MM.1S (cell line): ENCODE measurements at regions not wholly inside any gene's neighbourhood (a gene's known extent, or its start where the extent isn't known, plus 50 kb on each side); places are given as distances from the start of the nearest gene placed in this dataset.

ENCODE experiments used
- DNase-seq: peaks from one replicate; pipeline ENCODE4 v3.0.0-alpha.2; 2015
- H2AFZ ChIP-seq: fragments of 300-600 bp; sonication (generic); 2 replicates; pipeline ENCODE4 v1.6.0; 2016; ENCODE audit warnings: antibody characterized with exemption, low read length
- H3F3A ChIP-seq: fragments of 300-600 bp; sonication (generic); 2 replicates; pipeline ENCODE4 v1.6.1; 2016; ENCODE audit warnings: mild to moderate bottlenecking, antibody characterized with exemption, low read length, moderate library complexity, mixed read lengths; ENCODE audit not compliant: insufficient read depth
- H3K27ac ChIP-seq: fragments of 300-600 bp; sonication (generic); 2 replicates; pipeline ENCODE4 v1.5.1; 2016; ENCODE audit warnings: mild to moderate bottlenecking, low read length
- H3K27me3 ChIP-seq: fragments of 300-600 bp; sonication (generic); replicated peaks from 2 replicates; pipeline ENCODE4 v1.6.0; 2016; ENCODE audit warnings: low read length; ENCODE audit not compliant: insufficient read depth
- H3K36me3 ChIP-seq: fragments of 300-600 bp; sonication (generic); replicated peaks from 2 replicates; pipeline ENCODE4 v1.6.1; 2016; ENCODE audit warnings: mild to moderate bottlenecking, low read length, mixed read lengths; ENCODE audit not compliant: insufficient read depth
- H3K4me1 ChIP-seq: fragments of 300-600 bp; sonication (generic); 2 replicates; pipeline ENCODE4 v1.6.1; 2016; ENCODE audit warnings: low read length, mixed read lengths
- H3K4me2 ChIP-seq: fragments of 300-600 bp; sonication (generic); 2 replicates; pipeline ENCODE4 v1.6.0; 2016; ENCODE audit warnings: low read depth, low read length
- H3K4me3 ChIP-seq: fragments of 300-600 bp; sonication (generic); 2 replicates; pipeline ENCODE4 v1.5.1; 2016; ENCODE audit warnings: low read length, mixed read lengths
- H3K79me2 ChIP-seq: fragments of 300-600 bp; sonication (generic); 2 replicates; pipeline ENCODE4 v1.6.1; 2016; ENCODE audit warnings: mixed run types, low read length, mixed read lengths
- H3K9ac ChIP-seq: fragments of 300-600 bp; sonication (generic); 2 replicates; pipeline ENCODE4 v1.6.1; 2016; ENCODE audit warnings: low read length, mixed read lengths
- H3K9me2 ChIP-seq: fragments of 300-600 bp; sonication (generic); replicated peaks from 2 replicates; pipeline ENCODE4 v1.6.1; 2016; ENCODE audit warnings: mild to moderate bottlenecking, low read length, mixed read lengths; ENCODE audit not compliant: insufficient read depth
- H3K9me3 ChIP-seq: fragments of 300-600 bp; sonication (generic); replicated peaks from 2 replicates; pipeline ENCODE4 v1.6.1; 2016; ENCODE audit warnings: mild to moderate bottlenecking, low read length, mixed read lengths; ENCODE audit not compliant: insufficient read depth
- H4K20me1 ChIP-seq: fragments of 300-600 bp; sonication (generic); 2 replicates; pipeline ENCODE4 v1.6.1; 2016; ENCODE audit warnings: mild to moderate bottlenecking, low read length, moderate library complexity, mixed read lengths; ENCODE audit not compliant: insufficient read depth
- EZH2 ChIP-seq: fragments of 300-600 bp; sonication (generic); optimal IDR thresholded peaks from 2 replicates; pipeline ENCODE3; 2017; ENCODE audit warnings: low read depth, mild to moderate bottlenecking, antibody characterized with exemption, low read length, mixed read lengths
- EZH2phosphoT487 ChIP-seq: fragments of 300-600 bp; sonication (generic); IDR thresholded peaks from 2 replicates; pipeline ENCODE4 v1.6.1; 2018; ENCODE audit warnings: antibody characterized with exemption, low read length
- TF ChIP-seq, protein P1 (sequence below): fragments of 300-600 bp; sonication (generic); IDR thresholded peaks from 2 replicates; pipeline ENCODE4 v1.5.1; 2016; ENCODE audit warnings: antibody characterized with exemption, low read length, mixed read lengths

DNA sequence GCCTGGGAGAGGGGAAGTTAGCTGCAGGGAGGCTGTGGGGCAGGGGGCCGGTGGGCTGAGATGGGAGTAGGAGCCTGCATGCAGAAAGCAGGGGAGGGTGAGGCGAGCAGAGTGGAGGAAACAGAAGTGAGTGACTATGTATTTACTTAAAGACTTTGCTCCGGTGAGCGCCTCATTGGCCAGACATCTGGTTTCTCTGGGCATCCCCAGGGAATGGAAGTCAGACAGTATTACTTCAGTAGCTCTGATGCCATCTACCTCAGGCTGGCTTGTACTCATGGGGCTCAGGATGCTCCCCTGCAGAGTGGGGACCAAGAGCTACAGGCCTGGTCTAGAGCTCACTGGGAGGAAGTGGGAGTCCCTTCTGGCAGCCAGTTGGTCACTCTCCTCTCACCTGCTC lies 78.2 kb upstream of the ARAP3 start:
- Histone ChIP-seq H3K27me3 (peaks cover 58% of the 10 kb centered on the region), H3K4me2 (no peak overlapping the region), H3K79me2 (no peaks in the 10 kb centered on the region), H2AFZ (no peak overlapping the region), H3K9ac (no peak overlapping the region), H3K27ac (no peak overlapping the region), H3K9me2 (no peaks in the 10 kb centered on the region), H3K4me3 (no peak overlapping the region), H3K4me1 (no peaks in the 10 kb centered on the region), H3K36me3 (no peaks in the 10 kb centered on the region), H4K20me1 (no peaks in the 10 kb centered on the region), H3F3A (no peaks in the 10 kb centered on the region), H3K9me3 (no peaks in the 10 kb centered on the region)
- TF ChIP-seq, protein P1, sequence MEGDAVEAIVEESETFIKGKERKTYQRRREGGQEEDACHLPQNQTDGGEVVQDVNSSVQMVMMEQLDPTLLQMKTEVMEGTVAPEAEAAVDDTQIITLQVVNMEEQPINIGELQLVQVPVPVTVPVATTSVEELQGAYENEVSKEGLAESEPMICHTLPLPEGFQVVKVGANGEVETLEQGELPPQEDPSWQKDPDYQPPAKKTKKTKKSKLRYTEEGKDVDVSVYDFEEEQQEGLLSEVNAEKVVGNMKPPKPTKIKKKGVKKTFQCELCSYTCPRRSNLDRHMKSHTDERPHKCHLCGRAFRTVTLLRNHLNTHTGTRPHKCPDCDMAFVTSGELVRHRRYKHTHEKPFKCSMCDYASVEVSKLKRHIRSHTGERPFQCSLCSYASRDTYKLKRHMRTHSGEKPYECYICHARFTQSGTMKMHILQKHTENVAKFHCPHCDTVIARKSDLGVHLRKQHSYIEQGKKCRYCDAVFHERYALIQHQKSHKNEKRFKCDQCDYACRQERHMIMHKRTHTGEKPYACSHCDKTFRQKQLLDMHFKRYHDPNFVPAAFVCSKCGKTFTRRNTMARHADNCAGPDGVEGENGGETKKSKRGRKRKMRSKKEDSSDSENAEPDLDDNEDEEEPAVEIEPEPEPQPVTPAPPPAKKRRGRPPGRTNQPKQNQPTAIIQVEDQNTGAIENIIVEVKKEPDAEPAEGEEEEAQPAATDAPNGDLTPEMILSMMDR, result no peak
- TF ChIP-seq EZH2phosphoT487 (no peak), EZH2 (no peak)
- DNase-seq, result no peak

DNA sequence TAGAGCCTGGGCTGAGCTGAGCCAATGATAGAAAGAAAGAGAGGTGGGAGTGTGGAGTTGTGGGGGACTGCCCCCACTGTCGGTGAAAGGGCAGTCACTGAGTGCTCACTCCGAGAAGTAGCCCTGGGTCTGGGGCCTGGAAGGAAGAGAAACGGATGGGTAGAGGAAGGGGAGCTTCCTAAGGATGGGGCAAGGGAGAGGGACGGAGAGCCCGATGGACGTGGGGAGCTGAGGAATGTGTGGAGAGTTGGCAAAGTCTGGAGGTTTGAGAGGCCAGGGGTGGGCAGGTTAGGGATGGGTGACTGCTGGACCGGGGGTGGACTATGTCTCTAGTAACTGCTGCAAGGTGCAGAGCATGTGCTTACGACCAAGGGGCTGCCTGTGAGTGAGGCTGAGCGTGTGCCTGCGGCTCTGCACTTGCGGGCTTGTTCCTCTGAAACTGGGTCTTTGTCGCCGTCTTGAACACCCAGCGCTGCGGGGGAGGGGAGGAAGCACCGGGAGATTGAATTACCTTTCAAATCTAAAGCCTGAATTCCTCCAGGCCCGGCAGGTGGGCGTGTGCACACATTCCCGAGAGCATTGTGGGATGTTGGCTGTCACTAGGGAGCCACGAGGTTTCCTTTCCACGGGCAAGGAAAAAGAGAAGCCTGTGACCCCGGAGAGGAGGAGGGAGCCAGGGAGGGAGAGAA lies 76.4 kb upstream of the ARAP3 start:
- Histone ChIP-seq H3K4me3 (no peak overlapping the region), H2AFZ (no peak overlapping the region), H3K36me3 (no peaks in the 10 kb centered on the region), H3K4me1 (no peaks in the 10 kb centered on the region), H3K9me2 (no peaks in the 10 kb centered on the region), H3K9me3 (no peaks in the 10 kb centered on the region), H3F3A (no peaks in the 10 kb centered on the region), H4K20me1 (no peaks in the 10 kb centered on the region), H3K9ac (no peak overlapping the region), H3K79me2 (no peaks in the 10 kb centered on the region), H3K27me3 (peaks cover 58% of the 10 kb centered on the region), H3K4me2 (no peak overlapping the region), H3K27ac (no peak overlapping the region)
- DNase-seq, result no peak
- TF ChIP-seq EZH2 (no peak), EZH2phosphoT487 (no peak)
- TF ChIP-seq, protein P1, result no peak

DNA sequence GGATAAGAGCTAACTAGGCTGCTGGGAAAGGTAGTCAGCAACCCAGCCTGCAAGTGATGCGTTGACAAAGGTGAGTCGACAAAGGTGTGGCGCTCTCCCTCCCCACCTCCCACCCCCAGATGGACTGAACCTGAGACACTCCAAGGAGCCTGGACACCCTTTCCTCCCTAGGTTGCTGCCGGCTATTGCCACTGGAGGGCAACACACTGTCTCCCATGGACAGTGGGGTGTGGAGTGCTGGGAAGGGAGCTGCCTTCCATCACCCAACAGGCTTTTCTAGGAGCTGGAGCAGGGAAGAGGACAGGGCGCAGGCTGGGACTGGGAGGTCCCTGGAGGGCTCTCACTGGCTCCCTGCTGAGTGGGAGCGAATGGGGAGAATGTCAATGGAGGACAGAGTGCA lies 75.4 kb upstream of the ARAP3 start:
- Histone ChIP-seq H3K27me3 (peaks cover 58% of the 10 kb centered on the region), H3K4me2 (no peak overlapping the region), H2AFZ (no peak overlapping the region), H3K27ac (no peak overlapping the region), H3K9ac (no peak overlapping the region), H3K9me2 (no peaks in the 10 kb centered on the region), H3K4me3 (no peak overlapping the region), H3K9me3 (no peaks in the 10 kb centered on the region), H3K4me1 (no peaks in the 10 kb centered on the region), H3F3A (no peaks in the 10 kb centered on the region), H3K36me3 (no peaks in the 10 kb centered on the region), H3K79me2 (no peaks in the 10 kb centered on the region), H4K20me1 (no peaks in the 10 kb centered on the region)
- TF ChIP-seq EZH2phosphoT487 (no peak), EZH2 (no peak)
- TF ChIP-seq, protein P1, result no peak
- no peak for DNase-seq
